COLO668 (cell line): ENCODE measurements at regions not wholly inside any gene's neighbourhood (a gene's known extent, or its start where the extent isn't known, plus 50 kb on each side); places are given as distances from the start of the nearest gene placed in this dataset.
A peak's percentile ranks its signal among the peaks of the same experiment; 100 is the strongest.

Experiments
- DNase-seq: peaks from one replicate; lab custom pipeline; 2025; ENCODE audit not compliant: unreplicated experiment; lab: John Stamatoyannopoulos, UW

DNA sequence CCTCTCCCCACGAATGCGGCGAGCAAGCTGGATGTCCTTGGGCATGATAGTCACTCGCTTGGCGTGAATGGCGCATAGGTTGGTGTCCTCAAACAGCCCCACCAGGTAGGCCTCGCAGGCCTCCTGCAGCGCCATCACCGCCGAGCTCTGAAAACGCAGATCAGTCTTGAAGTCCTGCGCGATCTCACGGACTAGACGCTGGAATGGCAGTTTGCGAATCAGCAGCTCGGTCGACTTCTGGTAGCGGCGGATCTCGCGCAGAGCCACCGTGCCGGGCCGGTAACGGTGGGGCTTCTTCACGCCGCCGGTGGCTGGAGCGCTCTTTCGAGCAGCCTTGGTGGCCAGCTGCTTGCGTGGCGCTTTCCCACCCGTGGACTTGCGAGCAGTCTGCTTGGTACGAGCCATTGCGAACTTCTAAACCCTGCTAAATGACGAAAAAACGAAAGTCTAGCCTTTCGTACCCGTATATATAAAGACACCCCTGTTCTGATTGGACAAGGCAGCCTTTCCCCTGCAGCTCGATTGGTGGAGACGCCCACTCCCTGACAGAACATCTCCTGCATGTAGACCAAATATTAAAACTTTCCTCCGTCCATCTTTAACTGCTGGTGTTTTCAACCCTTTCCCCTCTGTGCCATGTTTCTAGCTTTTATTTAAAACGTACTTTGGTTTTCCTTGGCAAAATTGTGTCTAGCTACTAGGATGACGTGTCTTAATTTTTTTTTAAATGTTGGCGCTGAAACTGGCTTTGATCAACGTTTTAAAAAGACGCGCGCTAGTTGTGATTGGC lies 109.8 kb downstream of the HFE start:
- DNase-seq, result peak; percentile 78

DNA sequence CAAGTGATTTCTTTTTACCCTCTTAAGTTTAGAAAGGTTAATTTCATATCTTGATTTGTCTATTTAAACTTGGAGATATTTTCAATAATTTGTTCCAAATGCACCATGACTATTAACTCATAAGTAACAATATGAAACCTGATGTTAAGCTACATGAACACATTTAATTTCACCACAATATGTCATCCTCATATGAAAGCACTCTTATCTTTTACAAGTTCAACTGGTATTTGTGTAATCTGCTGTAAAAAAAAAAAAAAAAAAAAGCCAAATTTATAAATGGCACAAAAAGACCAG lies 110.4 kb downstream of the HFE start:
- no peak for DNase-seq

DNA sequence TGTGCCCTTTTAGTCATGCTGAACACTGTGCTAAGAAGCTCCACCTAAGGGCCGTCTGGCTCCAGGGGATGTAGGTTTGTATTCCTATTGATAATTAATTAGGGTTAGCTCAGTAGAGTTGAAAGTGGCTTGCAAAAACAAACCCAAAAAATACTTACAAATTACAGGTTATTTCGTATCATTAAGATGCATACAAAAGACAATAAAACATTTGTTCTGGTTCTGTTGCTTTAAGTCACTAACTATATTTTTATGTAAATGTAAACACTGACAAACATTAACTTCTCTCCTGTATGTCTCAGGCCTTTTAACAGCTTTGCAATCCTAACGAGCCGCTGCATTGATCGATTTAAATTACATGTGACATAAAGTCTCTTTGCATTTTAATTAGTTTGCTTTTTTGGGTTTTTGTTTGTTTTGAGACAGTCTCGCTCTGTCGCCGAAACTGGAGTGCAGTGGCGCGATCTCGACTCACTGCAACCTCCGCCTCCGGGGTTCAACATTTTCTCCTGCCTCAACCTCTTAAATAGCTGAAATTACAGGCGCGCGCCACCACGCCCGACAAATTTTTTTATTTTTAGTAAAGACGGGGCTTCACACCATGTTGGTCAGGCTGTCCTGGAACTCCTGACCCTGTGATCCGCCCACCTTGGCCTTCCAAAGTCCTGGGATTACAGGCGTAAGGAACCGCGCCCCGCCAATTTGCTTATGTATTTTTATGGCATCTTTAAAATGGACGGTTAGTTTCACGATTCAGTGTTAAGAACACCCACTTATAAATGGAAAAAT lies 110.9 kb downstream of the HFE start:
- DNase-seq, result peak; percentile 49

DNA sequence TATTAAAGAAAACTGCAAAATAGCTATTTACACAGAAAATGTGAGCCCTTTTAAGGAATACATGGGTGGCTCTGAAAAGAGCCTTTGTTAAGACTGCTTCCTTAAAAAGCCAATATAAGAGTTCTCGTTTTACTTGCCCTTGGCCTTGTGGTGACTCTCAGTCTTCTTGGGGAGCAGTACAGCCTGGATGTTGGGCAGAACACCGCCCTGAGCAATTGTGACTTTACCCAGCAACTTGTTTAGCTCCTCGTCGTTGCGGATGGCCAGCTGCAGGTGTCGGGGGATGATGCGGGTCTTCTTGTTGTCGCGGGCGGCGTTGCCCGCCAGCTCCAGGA lies 111.5 kb downstream of the HFE start:
- no peak for DNase-seq

DNA sequence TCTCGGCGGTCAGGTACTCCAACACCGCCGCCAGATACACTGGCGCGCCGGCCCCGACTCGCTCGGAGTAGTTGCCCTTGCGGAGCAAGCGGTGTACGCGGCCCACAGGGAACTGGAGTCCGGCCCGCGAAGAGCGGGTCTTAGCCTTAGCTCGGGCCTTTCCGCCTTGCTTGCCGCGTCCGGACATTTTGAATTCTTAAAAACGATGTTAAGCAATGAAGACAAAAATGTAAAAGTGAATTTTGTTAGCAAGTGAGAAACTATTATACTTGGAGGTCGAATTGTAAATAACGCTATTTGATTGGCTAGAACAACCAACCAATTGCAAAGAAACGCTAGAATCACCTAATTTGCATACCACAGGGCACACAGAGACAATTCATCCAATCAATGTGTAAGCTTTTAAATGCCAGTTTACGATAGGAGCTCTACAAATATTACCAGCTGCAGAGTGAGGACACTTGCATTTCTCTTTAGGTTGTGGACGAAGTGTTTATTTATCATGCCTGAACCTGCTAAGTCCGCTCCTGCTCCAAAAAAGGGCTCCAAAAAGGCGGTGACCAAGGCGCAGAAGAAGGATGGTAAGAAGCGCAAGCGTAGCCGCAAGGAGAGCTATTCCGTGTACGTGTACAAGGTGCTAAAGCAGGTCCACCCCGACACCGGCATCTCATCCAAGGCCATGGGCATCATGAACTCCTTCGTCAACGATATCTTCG lies 112.0 kb downstream of the HFE start:
- DNase-seq, result peak; percentile 71

DNA sequence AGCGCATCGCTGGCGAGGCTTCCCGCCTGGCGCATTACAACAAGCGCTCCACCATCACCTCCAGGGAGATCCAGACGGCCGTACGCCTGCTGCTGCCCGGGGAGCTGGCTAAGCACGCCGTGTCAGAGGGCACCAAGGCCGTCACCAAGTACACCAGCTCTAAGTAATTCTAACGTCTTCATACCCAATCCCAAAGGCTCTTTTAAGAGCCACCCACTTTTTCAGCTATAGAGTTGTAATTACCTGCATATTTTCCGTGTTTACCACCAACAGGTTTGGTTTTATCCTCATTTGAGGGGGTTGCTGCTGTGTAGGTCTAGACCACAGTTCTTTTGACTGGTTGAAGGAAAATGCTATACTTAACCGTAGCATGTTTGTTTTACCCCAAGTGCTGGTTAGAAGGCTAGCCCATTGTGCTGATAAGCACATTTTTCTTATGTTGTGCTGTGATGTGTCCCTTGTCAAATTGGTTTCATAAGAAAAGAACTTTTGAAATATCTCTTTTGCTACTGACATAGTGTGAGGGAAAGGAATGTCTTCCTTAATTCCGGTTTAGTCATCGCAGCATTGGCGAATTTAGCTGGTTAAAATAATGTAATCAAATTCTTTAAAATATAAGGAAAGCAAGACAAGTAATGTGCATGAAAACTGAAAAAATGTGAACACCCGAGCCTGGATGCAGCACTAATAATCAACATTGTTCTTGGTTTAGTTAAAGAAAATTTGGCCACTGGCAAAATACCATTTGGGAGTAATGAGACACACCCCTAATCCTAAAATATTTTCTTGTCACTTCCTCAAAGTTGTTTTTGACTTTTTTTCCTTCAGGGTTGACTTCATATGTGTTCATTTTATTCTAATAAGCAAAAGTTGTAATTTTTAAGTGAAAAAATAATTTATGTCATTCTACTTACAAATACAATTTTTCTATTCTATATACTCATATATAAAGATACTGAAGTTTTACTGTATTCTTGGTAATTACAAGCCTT lies 112.8 kb downstream of the HFE start:
- DNase-seq, result no peak

DNA sequence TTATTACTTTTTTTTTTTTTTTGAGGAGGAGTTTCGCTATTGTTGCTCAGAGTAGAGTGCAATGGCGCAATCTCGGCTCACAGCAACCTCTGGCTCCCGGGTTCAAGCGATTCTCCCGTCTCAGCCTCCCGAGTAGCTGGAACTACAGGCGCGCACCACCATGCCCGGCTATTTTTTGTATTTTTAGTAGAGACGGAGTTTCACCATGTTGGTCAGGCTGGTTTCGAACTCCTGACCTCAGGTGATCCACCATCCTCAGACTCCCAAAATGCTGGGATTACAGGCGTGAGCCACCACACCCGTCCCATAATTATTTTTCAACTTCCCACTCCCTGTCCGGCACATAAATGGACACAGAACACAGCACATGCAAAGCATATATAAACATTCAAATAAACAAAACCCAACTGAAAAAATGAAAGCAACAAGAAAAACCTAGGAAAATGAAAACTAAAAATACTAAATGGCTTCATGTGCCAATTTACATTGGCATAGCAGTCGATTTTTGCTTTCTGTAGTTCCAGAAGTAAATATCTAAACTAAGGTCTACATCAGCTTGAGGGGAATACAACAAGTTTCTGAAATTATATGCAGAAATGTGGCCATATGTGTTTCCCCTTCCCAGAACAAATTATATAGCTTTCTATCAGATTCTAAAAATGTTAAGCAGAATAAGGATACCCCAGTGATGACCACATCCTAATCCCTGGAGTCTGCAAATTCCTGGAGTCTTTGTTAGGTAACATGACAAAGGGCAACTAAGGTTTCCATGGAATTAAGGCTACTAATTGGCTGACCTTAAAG lies 113.9 kb downstream of the HFE start:
- no peak for DNase-seq

DNA sequence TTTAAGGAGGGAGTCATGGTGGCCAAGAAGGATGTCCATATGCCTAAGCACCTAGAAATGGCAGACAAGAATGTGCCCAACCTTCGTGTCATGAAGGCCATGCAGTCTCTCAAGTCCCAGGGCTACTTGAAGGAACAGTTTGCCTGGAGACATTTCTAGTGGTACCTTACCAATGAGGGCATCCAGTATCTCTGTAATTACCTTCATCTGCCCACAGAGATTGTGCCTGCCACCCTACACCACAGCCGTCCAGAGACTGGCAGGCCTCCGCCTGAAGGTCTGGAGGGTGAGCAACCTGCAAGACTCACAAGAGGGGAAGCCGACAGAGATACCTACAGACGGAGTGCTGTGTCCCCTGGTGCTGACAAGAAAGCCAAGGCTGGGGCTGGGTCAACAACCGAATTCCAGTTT lies 115.0 kb downstream of the HFE start:
- DNase-seq, result no peak

DNA sequence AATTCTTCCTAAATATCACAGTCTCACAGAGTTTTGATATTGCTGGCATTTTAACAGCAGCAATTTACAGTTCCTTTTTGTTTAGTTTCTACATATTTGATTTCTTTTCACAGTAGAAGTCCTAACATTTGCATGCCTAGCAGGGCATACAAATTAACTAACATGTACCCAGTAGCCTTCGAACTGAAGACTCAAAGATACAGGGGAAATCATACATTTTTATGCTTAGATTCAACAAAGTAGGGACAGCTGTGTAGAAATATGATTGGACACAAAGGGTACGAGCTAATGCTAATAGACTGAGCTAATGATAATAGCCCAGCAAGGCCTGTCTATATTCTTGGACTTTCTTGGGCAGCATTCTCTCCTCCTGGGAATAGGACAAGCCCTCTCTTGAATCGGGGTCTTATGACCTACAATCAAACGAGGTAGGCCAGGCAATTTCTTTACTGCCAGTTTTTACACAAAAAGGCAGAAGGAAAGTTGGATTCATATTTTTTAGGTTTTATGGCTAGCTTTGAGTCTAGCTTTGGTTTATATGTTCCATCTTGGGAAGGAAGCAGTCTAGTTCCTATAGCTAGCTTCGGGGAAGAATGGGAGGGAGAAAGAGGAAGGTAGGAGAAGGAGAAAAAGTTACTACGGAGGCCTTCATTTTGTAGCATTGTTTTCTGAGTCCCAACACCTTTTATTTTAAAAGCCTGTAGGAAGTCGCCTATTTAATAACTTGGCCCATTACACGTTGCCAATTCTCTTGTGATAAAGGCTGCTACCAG lies 115.8 kb downstream of the HFE start:
- DNase-seq, result no peak

DNA sequence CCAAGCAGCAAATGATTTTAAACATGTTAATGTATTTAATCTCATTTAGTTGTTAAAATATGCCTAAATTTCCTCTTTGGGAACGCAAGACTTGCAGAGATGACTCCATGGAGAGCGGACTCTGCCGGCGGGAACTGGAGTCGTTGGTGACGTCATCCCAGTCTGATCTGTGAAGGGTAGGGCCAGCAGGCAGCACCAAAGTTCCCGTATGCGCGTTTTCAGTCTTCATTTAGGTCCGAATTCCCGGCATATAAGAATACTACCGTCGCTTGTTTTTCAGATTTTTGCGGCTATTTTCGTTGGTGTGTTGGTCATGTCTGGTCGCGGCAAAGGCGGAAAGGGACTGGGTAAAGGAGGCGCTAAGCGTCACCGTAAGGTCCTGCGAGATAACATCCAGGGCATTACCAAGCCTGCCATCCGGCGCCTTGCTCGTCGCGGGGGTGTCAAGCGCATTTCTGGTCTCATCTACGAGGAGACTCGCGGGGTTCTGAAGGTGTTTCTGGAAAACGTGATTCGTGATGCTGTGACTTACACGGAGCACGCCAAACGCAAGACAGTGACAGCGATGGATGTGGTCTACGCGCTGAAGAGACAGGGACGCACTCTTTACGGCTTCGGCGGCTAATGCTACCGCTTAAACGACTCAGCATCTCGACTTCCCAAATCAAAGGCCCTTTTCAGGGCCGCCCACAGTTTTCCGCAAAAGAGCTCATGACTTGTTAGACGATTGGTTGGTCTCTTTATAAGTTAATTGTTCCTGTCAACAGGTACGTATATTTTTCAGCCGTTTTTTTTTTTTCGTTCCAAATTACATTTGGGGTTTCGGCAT lies 117.3 kb downstream of the HFE start:
- peak; percentile 86 for DNase-seq

DNA sequence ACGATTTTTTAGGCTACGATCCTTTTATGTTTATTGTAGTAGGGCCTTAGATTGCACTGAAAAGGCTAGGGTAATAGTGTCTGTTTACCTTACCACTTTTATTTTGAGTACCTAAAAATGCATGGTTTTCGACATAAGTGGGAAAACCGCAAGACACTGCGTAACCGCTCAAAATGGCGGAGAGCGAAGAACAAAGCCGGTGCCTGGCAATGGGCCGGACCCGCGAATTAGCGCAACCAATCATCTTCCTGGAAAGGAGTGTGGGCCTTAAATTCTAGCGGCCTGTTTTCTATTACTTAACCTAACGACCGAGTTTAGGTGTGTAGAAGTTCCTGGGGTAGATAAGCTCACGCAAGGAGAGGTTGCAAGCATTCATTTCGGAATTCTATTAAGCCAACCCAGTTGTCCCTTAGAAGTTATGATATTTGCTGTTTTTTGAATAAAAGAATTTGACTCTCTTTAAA lies 118.0 kb downstream of the HFE start:
- peak; percentile 68 for DNase-seq

DNA sequence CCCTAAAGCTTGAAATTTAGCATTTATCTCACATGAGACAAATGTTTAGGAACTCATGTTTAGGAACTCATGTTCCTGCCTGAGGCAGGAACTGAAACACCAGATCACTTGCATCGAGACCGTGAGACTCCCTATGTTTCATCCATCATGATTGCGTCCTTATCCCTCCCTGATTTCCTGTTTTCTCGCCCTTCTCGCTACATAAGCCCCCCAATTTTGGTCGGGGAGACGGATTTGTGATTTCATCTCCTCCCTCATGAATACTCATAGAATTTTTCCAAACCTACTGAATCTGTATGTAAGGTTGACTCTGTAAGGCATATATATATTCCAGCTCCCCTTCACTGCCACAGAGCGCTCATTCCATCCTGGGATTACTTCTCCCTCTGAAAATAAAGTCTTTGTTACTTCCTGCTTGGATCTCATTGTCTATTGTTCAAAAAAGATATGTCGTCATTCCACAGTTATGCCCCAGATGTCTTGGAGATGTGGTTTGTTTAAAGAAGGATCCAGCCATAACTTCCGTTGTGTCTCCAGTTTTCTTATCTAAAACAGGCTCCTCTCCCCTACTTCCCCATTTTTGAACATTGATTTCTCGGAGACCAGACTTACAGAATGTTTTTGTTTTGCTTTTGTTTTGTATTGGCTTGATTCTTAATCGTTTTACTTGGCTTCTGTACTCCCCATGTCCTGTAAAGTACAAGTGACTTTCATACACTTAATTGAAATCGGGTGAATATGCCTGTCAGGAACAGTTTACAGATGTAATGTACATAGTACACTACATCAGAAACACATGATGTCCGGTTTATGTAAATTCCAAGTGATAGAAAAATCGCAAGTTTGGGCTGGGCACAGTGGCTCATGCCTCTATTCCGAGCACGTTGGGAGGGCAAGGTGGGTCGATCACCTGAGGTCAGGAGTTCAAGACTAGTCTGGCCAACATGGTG lies 118.7 kb downstream of the HFE start:
- DNase-seq, result peak; percentile 10

DNA sequence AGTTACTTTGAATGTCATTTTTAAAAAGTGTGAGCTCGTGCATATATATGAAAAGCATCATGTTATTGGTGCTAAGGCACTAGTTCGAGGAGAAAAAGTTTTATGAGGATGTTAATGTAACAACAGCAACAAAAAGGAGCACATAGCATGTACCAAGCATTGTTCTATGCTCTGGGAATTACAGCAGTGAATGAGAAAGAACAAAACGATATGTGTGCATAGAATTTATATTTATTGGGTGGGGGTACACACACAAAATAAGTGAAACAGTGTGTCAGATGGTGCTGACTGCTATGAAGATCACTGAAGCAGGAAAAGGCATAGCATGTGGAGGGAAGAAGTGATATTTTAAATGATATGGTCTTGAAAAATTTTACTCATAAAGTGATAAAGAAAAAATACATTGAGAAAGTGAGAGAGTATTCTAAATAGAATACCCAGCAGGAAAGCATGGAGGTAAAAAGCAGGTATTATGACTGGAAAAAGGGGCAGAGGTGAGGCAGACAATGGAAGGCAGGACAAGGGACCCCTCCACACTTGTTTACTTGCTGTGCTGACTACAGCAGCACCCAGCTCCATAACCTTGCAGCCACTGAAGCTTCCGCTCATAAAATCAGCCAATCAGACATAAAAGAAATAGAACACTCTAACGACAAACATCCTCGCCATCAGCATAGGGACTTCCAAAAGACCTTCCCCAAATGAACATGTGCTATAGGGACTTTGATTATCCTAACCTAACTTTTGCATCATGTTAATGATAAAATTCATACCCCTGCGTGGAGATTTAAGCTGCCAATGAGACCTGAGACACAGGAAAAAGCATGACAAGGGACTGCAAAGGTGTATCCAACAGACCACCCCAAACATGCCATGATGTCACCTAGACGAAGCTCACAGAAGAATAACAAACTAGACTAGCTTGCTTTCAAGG lies 119.9 kb downstream of the HFE start:
- DNase-seq, result no peak

DNA sequence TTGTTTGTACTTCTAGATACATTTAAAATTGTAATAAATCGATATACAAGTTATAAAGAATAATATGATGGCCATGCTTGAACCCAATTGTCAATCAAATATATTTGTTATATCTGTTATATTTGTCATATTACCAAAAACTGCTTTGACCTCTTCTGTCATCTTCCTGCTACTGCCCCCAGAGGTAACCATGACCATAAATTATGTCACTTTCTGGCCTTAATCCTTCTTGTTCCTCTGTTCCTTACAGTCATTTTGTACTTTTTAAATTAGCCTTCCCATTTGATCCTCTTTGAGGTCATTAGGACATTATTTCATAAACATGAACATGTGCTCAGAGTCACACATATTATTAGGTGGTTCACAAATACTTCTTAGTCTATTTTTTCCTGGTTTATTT lies 124.7 kb downstream of the HFE start:
- no peak for DNase-seq

DNA sequence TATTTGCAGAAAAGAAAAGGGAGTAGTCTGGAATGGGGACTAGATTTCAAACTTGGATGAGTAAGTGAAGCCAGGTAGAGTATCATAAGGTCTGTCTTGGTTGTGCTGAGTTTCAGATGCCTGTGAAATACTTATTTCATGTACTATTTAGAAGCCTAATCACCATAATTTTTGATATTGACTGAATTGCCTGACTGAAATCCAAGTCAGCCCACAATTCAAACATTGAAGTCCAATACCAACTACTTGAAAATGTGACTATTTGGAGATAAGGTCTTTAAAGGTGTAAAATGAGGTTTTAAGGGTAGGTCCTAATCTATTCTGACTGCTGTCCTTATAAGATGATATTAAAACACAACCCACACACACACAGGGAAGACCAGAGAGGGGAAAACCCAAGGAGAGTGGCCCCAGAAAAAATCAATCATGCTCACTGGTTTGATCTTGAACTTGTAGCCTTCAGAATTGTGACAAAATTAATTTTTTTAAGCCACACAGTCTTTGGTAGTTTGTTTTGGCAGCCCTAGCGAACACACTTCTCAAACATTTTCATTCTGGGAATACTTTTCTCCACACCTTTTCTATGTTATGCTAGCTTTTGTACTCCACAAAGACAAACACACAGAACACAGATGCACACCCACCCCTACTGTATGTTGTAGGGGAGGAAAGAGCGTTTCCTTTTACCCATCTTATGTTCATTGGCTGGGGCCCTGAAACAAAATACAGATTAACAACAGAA lies 126.3 kb downstream of the HFE start:
- DNase-seq, result no peak
